OCI-LY7 (cell line): ENCODE measurements at regions not wholly inside any gene's neighbourhood (a gene's known extent, or its start where the extent isn't known, plus 50 kb on each side); places are given as distances from the start of the nearest gene placed in this dataset.

ENCODE experiments used
- EZH2phosphoT487 ChIP-seq: fragments of 200-600 bp; sonication (generic); IDR thresholded peaks from 2 replicates; pipeline ENCODE4 v1.6.1; 2018; ENCODE audit warnings: low read depth, borderline replicate concordance, mild to moderate bottlenecking, mixed run types, antibody characterized with exemption, low read length, moderate library complexity, mixed read lengths
- TF ChIP-seq, protein P1 (sequence below): fragments of 200-600 bp; sonication (generic); conservative IDR thresholded peaks from 2 replicates; pipeline ENCODE4 v1.5.1; 2014; ENCODE audit warnings: mild to moderate bottlenecking, antibody characterized with exemption, low read length, moderate library complexity, mixed read lengths

DNA sequence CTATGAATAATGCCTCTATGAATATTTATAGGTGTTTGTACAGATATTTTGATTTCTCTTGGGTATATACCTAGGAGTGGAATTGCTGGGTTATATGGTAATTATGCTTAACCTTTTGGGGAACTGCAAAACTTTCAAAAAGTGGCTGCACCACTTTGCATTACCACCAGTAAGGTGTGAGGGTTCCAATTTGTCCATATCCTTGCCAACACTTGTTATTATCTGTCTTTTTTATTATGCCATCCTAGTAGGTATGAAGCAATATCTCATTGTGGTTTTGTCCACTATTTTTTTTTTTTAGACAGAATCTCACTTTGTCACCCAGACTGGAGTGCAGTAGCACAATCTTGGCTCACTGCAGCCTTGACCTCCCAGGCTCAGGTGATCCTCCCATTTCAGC lies 112.2 kb upstream of the FBXO11 start:
- TF ChIP-seq, protein P1, sequence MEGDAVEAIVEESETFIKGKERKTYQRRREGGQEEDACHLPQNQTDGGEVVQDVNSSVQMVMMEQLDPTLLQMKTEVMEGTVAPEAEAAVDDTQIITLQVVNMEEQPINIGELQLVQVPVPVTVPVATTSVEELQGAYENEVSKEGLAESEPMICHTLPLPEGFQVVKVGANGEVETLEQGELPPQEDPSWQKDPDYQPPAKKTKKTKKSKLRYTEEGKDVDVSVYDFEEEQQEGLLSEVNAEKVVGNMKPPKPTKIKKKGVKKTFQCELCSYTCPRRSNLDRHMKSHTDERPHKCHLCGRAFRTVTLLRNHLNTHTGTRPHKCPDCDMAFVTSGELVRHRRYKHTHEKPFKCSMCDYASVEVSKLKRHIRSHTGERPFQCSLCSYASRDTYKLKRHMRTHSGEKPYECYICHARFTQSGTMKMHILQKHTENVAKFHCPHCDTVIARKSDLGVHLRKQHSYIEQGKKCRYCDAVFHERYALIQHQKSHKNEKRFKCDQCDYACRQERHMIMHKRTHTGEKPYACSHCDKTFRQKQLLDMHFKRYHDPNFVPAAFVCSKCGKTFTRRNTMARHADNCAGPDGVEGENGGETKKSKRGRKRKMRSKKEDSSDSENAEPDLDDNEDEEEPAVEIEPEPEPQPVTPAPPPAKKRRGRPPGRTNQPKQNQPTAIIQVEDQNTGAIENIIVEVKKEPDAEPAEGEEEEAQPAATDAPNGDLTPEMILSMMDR = no peak
- TF ChIP-seq EZH2phosphoT487 = no peak
